NCI-H1048 (cell line): ENCODE measurements at regions not wholly inside any gene's neighbourhood (a gene's known extent, or its start where the extent isn't known, plus 50 kb on each side); places are given as distances from the start of the nearest gene placed in this dataset.

Experiments used
- DNase-seq: peaks from one replicate; lab custom pipeline; 2025; lab: John Stamatoyannopoulos, UW

DNA sequence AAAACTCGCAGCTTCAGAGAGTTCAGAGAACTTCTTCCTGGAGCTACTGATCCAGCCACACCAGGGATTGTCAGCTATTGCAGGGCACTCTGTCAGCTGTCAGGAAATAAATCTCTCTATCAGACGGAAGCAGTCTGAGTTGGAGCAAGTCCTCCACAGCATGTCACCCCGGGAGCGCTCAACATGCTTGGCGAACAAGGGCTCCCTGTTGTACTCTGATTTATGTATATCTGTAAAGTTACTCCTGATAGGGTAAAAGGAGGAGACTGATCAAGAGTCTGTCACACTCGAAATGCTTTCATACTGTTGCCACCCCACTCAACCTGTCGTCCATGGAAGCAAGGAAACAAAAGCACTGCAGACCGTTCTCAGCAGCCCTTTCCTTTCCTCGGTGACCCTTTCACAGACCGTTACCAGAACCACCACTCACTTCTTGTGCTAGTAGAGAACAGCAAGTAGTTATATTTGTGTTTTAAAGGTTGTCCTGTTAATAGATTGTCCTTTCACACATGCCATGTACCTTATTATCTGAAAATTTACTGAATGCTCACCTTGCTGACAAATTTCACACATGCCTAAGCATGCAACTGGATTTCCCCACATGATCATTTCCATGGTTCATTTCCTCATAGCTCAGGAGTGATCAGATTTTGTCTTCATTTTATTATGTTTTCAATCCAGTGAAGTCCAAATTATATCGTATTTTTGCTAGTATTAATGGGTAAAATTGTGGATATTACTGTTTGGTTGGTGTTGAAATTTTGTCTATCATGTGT lies 2108.9 kb upstream of the TENM3 start:
- DNase-seq = no peak

DNA sequence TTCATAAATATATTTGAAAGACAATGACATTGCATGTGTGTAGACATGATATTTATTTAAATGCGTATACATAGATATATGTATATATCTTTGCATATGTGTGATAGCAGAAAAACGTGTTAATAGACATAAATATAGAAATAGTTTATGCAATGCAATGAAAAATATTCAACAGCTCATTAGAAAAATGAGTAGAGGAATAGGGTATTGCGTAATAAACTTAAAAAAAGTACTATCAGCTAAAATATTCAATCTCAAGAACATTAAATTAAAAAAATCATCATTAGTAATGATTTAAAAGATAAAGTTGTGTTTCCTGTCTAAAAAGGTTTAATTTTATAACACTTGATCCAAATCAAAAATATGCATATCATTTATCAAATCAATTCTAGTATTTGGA lies 2101.5 kb upstream of the TENM3 start:
- DNase-seq = no peak

DNA sequence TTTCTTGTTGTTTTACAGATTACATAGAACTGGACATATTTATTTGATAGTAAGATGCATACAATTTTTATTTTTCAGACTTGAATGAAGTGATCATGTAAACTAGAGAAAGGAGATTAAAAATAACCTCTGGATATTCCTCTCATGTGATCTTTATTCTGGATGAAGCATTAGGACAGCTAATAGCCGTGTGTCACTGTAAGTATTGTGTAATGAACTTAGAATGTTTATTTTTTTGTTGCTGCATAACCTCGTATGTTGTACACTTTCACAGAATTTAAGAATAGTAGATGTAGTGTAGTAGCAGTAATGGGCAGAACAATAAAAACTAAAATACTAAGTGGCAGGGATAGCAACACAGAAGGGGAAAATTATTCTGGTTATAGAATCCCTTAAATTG lies 2094.5 kb upstream of the TENM3 start:
- DNase-seq = no peak

DNA sequence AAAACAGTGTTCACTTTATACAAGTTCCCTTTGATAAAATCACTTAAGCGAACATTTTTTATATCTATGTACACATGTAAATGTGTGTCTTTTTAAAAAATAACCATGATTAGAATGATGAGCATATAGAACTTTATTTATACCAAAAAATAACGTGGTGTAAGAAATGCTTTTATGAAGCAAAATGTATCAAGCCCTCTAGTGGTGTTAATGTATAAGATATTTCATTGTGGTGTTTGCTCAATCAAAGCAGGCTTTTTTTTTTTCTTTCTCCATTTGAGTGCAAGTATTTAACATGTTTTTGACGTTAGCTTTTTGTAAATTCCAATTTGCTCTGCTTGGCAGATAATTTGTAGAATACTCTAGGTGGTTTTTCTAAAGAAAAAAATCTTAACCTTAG lies 2092.4 kb upstream of the TENM3 start:
- no peak for DNase-seq

DNA sequence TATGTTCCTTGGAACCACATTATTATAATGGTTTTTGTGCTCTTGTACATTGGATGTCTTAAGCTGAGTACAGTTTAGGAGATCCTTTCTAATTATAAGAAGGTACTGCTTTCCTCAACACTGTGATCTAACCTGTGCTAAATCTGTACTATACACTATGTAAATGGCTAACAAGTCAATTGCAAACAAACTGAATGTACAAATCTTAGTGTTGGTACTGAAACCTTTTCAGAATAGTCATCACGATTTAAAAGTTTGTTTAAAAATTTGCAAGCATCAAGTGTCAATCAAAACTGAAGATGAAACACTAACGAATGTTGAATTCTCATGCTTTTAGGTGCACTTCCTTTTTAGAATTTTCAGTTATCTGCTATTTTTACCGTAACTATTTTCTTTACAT lies 2090.4 kb upstream of the TENM3 start:
- no peak for DNase-seq

DNA sequence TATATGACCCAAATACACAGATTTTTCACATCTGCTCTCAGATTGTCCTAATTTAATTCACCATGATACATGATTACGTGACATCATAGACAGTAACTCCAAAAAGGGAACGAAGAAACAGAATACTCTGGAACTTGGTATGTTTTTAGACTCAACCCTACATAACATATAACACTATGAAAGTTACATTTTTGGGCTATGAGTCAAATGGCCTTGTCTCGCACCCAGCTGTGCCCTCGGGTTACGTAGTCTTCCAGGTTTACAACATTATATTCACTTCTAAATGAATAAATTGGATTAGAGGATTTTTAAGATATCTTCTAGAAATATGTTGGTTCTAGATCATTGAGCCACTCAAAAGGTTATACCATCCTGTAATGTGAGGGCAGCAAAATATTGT lies 2089.6 kb upstream of the TENM3 start:
- no peak for DNase-seq

DNA sequence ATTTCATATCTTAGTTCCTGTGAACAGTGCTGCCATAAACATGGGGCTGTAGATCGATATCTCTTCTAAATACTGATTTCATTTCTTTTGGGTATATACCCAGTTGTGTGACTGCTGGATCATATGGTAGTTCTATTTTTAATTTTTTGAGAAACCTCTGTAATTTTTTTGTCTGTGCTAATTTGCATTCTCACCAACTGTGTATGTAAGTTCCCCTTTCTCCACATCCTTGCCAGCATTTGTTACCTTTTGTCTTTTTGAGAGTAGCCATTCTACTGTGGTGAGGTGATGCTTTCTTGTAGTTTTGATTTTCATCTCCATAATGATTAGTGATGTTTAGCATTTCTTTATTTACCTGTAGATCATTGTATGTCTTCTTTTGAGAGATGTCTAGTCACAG lies 2086.5 kb upstream of the TENM3 start:
- no peak for DNase-seq

DNA sequence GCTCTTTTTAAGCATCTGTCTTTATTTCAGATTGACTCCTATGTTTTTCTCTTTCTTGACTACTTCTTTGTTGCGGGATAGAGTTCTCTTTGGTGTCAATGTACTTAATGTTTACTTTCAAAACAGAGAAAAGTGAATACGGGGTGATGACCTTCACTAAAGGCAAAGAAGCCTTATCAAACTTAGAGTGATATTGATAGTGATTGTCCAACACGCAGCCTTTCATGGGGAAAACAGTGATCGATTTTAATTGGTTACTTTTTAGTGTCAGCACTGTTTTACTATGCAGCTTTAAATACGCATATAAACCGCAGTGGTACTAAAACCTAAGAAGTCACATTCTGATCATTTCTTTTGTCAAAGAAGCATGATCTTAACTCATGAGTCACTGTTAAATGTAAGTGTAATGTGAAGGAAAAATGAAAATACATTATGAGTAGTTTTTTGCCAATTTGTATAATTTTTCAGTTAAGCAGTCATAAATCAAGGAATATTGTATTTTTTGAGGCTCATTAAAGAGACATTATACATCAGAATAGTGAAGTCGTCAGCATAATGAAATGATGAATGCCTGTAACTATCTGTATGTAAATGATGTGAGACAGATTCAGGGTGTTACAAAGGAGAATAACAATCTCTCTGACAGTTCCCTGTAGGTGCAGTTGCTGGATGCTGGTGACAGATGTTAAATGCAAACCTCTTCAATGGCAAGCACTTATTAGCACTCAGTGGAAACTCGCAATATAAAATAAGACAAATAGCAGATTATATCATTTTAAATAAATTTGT lies 2082.8 kb upstream of the TENM3 start:
- DNase-seq = no peak

DNA sequence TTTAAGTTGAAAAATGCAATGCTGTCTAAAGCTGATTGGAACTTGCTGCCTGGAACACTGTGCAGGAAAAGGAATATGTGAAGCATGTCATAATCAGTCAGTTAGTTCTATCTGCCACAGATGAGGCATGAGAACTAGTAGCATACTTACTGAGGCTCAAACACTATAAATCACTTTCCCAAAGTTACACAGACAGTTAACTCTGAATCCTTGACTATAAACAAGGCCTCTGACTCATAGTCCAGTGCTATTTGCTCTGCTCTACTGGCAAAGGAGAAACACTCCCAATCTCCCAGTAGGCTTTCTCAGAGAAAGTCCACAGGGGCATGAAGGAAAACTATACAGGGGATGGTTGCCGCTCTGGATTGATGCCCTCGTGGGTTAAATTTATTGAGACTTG lies 2078.4 kb upstream of the TENM3 start:
- no peak for DNase-seq

DNA sequence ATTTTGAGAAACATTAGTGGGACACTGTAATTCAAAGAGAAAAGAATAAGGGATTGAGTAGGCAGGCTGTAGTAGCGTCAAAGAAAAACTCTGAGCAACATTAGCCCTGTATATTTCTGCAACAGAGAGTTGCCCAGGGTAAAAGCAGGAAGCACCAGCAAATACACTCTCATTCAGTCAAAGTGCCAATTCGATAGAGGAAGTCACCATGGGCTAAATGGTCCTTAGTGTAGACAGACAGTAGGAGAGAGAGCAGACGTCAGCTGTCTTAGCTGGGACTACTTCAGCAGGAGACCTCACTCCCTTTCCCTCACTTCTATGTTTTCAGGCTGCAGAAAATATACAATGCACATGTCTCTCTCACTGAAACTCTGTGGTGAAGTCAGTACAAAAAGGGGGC lies 2073.8 kb upstream of the TENM3 start:
- no peak for DNase-seq

DNA sequence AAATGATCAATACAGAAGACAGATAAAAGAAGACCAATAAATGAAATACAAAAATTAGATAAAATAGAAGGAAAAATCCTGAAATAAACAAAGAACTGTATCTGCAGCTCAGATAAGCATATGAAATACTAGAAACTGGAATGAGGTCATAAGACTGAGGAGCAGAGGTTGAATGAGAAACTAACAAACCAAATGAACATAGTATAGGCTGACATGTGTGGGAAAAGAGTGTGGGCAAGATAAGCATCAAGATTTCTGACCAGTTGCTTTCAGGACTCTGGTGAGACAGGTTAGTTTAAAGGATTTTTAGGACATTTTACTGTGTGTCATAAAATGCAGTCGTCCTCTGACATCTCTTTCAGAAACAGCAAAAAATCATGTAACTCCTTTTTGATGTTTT lies 2073.2 kb upstream of the TENM3 start:
- DNase-seq = no peak

DNA sequence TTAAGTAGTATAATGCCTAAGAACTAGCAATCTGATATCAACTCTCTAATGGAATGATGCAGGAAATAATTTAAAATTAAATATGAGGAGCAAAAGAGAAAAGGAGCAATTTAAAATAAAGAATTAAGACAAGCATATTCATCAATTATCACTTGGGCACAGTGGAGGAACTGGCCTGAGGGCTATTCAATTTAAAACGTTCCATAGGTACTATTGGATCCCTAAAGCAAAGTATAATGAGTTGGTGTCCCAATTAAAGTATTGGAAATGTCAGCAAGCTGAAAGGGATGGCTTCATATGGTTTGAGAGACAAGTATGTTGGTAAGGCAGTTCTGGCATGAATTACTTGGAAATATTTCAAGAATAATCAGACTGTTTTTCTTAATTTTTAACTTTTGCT lies 2064.1 kb upstream of the TENM3 start:
- DNase-seq = no peak

DNA sequence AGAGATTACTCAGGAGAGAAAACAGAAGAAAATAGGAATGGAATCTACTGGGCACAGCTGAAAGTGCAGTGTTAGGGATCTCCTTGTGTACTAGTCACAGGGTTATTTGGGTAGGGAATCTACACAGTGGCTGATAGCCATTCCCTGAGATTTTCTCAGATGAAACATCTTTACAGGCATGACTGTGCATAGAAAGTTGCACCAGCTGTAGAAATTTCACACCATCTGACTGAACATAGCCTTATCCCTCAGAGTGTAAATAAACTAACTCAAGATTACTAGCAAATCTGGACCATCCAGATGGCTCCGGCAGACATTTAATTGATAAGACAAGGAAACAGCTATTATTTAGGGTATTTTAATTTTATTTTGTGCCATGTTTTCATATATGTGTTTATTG lies 2053.5 kb upstream of the TENM3 start:
- DNase-seq = no peak

DNA sequence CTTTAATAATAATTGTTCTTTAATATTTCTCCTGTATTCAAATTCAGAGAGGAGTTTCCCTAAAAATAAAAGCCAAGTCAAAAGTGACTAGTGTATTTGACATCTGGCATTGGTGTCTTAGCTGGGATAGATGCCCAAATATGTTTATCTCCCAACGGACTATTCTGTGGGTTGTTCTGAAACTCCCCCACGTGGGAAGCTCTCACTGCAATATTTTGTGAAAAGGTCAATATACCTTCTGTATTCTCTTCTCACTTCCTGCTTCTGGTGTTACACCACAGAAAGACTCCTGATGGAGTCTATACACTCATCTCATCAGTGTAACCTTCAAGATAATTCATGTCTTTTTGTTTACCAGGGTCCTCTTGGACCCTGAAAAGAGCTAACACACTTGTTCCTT lies 2052.8 kb upstream of the TENM3 start:
- no peak for DNase-seq

DNA sequence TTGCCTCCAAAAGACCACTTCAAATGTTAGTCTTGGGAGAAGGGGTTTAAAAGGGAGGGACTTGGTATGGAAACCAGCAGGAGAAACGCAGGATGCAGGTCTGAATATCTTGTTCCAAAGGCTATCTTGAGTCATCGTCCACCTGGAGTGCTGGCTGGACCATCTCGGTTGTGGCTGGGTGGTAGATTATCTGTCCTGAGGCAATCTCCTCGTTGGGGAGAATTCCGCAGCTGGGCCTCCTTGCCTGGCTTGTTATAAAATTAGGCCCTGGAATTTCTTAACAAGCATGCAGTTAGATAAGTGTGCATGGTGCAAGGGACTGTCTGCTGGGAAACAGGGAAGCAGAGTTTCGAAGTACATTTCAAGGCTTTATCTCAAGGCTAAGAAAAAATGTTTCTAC lies 2045.7 kb upstream of the TENM3 start:
- DNase-seq = no peak

DNA sequence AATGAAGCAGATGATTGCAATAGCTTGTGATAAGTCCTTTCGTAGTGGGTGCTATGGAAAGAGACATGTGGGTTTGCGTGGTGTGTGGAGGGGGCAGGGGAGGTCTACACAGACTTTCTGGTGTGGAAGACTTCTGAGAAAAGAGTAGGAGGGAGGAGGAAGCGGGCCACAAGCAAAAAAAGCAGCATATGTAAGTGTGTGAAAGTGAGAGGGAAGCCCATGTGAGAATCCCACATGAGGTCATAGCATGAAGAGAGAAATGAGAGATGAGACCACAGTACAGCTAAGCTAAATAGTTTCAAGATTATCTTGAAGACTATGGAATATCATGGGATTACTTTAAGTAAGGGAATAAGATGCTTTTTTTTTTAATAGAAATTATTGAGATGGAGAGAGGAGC lies 2039.9 kb upstream of the TENM3 start:
- no peak for DNase-seq

DNA sequence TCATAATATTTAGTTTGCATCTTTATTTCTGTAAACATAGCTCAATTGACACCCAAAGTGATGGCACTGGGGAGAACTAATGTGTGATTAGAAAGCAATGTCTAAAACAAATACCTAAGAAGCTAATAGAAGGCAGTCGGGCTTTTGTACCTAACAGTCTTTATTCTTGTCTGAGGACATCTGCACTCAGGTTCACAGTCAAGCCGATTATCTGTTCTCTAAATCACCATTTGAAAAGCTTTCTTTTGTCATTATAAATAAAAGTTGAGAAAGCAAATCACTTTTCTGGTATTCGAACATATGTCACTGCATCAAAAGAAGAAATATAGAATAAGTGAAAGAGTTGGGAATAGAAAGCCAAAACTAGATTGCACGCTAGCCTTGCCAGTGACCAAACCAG lies 2037.9 kb upstream of the TENM3 start:
- no peak for DNase-seq

DNA sequence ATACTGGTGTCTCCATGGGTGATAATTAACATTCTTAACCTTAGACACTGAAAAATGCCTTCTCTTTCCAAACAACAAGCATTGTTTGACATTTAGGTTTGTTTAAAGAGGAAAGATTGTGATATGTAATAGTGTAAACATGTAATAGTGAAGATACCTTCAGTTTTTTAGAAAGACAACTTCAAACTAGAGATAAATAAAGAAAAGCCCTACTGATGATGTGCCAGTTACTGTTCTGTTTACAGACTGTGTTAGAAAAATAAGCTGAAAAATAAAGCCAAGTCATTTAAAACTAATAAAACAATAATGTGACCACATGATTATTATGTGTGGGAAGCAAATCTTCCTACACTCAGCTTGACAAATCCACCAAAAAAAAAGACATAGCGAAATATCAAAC lies 2035.3 kb upstream of the TENM3 start:
- DNase-seq = no peak

DNA sequence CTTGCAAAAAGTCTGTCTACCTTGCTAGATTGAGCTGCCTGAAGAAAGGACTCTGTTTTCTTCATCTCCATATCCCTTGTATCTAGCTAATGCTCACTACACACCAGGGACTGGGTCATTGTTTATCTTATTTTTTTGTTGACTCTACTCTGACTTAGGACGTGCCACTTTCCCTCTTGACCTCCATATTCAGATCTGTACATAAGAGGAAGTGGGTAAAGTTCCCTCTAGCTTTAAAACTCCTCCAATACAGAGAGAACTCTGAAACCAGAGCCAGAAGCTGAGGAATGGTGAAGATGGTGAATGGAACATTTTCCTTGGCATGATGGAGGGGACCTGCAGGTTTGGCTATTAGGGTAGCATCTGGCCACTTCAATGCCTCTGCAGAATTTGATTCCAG lies 2026.1 kb upstream of the TENM3 start:
- no peak for DNase-seq

DNA sequence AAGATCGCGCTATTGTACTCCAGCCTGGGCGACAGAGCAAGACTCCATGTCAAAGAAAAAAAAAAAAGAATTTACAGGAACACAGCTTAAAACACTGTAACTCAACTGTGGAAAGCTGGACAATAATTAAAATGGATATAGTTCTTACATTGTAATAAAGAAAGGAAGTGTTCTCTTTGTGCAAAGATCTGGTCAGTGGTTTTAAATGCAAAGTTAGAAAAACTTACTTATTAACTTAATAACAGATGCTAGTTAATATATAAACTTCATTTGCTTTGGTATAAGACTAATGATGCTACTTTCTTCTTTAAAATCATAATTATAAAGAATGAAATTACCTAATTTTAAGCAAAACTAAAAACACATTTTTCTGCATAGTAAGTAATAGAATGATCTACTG lies 2024.1 kb upstream of the TENM3 start:
- DNase-seq = no peak

DNA sequence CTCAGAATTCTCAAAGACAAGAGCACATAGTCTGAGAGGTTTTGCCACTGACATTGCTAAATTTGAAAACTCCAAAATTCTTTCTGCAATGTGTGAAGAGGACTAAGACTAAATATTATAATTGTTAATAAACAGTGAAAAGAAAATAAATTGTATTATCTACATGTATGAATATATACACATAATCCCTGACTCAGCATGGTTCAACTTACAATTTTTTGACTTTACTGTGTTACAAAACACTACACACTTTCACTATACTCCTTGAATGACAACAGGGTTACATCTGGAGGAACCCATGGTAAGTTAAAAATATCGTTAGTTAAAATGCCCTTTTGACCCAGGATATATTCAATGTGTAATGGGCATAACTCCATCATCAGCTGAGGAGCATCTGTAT lies 2017.2 kb upstream of the TENM3 start:
- DNase-seq = no peak

DNA sequence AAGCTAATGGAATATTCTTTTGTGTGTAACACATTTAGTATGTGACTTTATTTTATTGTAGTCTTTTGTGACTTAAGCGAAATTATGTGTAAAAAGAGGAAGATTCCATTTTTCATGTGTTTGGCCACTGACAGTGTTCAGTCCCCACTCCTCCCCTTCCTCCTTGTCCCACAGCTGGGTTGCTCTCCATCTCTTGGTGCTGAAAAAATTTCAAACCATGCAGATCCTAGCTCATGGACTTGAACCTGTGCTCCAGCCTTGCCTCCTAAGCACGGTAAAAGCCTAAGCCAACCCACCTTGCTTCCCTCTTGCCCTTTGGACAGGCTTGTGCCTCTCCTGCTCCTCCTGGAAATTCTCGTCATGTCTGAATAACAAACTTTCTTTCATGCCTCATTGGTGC lies 2008.5 kb upstream of the TENM3 start:
- no peak for DNase-seq

DNA sequence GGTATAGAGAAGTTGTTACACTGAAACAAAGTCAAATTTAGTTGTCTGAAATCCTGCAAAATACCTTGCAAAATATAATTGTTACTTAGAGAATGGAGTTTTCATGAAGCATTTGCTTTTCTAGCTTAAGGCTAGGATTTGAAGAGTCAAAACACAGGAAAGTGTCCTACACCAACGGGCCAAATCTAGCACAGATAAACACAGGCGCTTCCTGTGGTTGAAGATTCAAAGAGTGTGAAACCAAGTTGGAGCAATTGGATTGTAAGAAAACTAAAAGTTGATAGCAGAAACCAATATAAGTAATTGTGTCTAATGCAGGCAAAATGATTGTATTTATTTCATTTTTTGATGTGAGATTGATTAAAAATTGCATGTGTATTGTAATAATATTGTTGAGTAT lies 2002.5 kb upstream of the TENM3 start:
- no peak for DNase-seq

DNA sequence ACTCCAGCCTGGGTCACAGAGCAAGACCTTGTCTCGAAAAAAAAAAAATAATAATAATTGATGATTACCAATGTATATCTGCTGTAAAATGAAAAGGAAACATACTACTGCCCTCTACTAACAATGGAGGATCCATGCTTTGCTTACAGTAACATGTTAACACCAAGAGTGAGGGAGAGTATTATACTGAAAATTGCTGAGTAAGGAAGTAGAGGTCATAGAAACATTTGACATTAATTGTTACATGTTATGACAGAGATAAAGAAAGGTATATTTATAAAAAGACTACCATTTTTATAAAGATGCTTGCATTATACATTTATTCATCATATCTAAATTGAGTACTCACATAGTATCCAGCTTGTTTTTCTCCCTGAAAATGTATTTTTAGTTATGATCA lies 1989.8 kb upstream of the TENM3 start:
- DNase-seq = no peak
